ENCODE measurements at regions not wholly inside any gene's neighbourhood (a gene's known extent, or its start where the extent isn't known, plus 50 kb on each side); places are given as distances from the start of the nearest gene placed in this dataset.

GRCh38 chr2:67854798-67855197 lies 208.0 kb downstream of the C1D start:
- ATAC-seq (no peak), DNase-seq (ENCODE audit: low read depth, low spot score) (no peak), FAIRE-seq (no peak)
- no peaks in the 10 kb centered on the region for H3K9me3 ChIP-seq (replicated peaks; ENCODE audit: control insufficient read depth, insufficient read depth, low read length)
- in situ Hi-C loops (cut with MboI) = no loop called here
- no peak overlapping the region for H3K4me2 ChIP-seq (ENCODE audit: control insufficient read depth, insufficient read depth)
- H3K27me3 ChIP-seq (replicated peaks in 1 of 2; ENCODE audit: control insufficient read depth in 2 of 2, insufficient read depth in 2 of 2, low read length in 1 of 2) = no peaks in the 10 kb centered on the region; a peak in 1 of 4 replicates
- H4K20me1 ChIP-seq (ENCODE audit: control insufficient read depth, insufficient read depth) = no peaks in the 10 kb centered on the region
- H3K27ac ChIP-seq (ENCODE audit: control insufficient read depth, insufficient read depth) = no peak overlapping the region
- H2AFZ ChIP-seq (ENCODE audit: control insufficient read depth, low read depth, low read length) = no peak overlapping the region
- POLR2A ChIA-PET = no interaction called here
- intact Hi-C loops (cut with micrococcal nuclease; ENCODE audit: unreplicated experiment) = no loop called here
- H3K36me3 ChIP-seq (ENCODE audit: control insufficient read depth in 2 of 2, insufficient read depth in 2 of 2, low read length in 1 of 2) = no peaks in the 10 kb centered on the region
- CTCF ChIA-PET = interaction anchor here (1.0 kb wide), 1 partner anchor 12 kb away, joined by 3 read pairs; no protein-coding TSS in a partner anchor
- no peak overlapping the region for H3K9ac ChIP-seq (ENCODE audit: control insufficient read depth, insufficient read depth, low read length)
- WGBS (ENCODE audit: insufficient coverage, insufficient replicate concordance, low lambda C conversion rate, missing lambda C conversion rate) = 0% methylated on average over 1 of the region's 1 CpG
- SMC1A ChIA-PET (ENCODE audit: uncharacterized antibody, unreplicated experiment) = interaction anchor here (0.6 to 0.9 kb wide), 2 partner anchors 155 to 275 kb away, joined by 3 read pairs; no protein-coding TSS in a partner anchor
- BruUV-seq (replicated peaks) = no TSS peak
- H3K79me2 ChIP-seq (ENCODE audit: control insufficient read depth, insufficient read depth, low read length) = no peaks in the 10 kb centered on the region
- H3K4me1 ChIP-seq (ENCODE audit: control insufficient read depth, insufficient read depth, low read length) = no peaks in the 10 kb centered on the region
- H3K4me3 ChIP-seq = no peak overlapping the region
- RAD21 ChIA-PET (ENCODE audit: unreplicated experiment) = no interaction called here
- TF ChIP-seq ATF7 (IDR thresholded peaks at IDR 0.05; ENCODE audit: low read depth) = no peak
- peak in 1 of 3 experiments; percentile 25; a peak in 1 of 6 replicates for TF ChIP-seq CTCF (IDR thresholded peaks at IDR 0.05 in 2 of 3, conservative IDR thresholded peaks at IDR 0.05 in 1 of 3; ENCODE audit: control insufficient read depth in 2 of 3, extremely low read depth in 1 of 3, insufficient read depth in 1 of 3, low read depth in 3 of 3, low read length in 3 of 3)
- no peak for TF ChIP-seq NRF1 (conservative IDR thresholded peaks at IDR 0.05; ENCODE audit: low read depth, low read length)

DNA sequence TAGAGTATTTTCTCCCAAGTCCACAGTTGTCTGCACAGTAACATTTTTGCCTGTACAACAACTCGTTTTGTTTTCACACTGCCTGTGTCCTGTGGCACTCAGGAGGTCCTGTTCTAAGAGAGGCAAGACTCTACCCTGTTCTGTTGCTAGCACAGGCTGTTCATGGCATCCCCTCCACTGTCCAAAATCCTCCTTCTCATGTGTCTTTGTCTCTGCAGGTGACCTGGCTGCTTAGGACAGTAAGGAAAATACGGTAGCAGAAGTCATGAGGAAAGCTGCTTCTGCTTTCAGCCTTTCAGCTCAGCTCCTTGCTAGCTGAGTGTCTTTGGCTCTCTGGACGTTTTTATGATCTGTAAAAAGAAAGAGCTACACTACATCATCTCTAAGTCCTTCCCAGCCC lies 205.9 kb downstream of the C1D start:
- Histone ChIP-seq H3K36me3 (ENCODE audit: control insufficient read depth in 2 of 2, insufficient read depth in 2 of 2, low read length in 1 of 2) (no peaks in the 10 kb centered on the region), H4K20me1 (ENCODE audit: control insufficient read depth, insufficient read depth) (no peaks in the 10 kb centered on the region), H2AFZ (ENCODE audit: control insufficient read depth, low read depth, low read length) (no peak overlapping the region), H3K4me3 (no peak overlapping the region), H3K4me2 (ENCODE audit: control insufficient read depth, insufficient read depth) (no peak overlapping the region), H3K27me3 (replicated peaks in 1 of 2; ENCODE audit: control insufficient read depth in 2 of 2, insufficient read depth in 2 of 2, low read length in 1 of 2) (no peaks in the 10 kb centered on the region), H3K79me2 (ENCODE audit: control insufficient read depth, insufficient read depth, low read length) (no peaks in the 10 kb centered on the region), H3K4me1 (ENCODE audit: control insufficient read depth, insufficient read depth, low read length) (no peaks in the 10 kb centered on the region), H3K27ac (ENCODE audit: control insufficient read depth, insufficient read depth) (no peak overlapping the region), H3K9ac (ENCODE audit: control insufficient read depth, insufficient read depth, low read length) (no peak overlapping the region), H3K9me3 (replicated peaks; ENCODE audit: control insufficient read depth, insufficient read depth, low read length) (no peaks in the 10 kb centered on the region)
- BruUV-seq (replicated peaks) = no TSS peak
- POLR2A ChIA-PET = no interaction called here
- WGBS (ENCODE audit: insufficient coverage, insufficient replicate concordance, low lambda C conversion rate, missing lambda C conversion rate) = 0% methylated on average over 3 of the region's 3 CpGs
- intact Hi-C loops (cut with micrococcal nuclease; ENCODE audit: unreplicated experiment) (no loop called here), in situ Hi-C loops (cut with MboI) (no loop called here)
- ATAC-seq = no peak
- no peak for FAIRE-seq
- SMC1A ChIA-PET (ENCODE audit: uncharacterized antibody, unreplicated experiment) = no interaction called here
- CTCF ChIA-PET = no interaction called here
- no peak for DNase-seq (ENCODE audit: low read depth, low spot score)
- RAD21 ChIA-PET (ENCODE audit: unreplicated experiment) = no interaction called here
- TF ChIP-seq, protein P1, sequence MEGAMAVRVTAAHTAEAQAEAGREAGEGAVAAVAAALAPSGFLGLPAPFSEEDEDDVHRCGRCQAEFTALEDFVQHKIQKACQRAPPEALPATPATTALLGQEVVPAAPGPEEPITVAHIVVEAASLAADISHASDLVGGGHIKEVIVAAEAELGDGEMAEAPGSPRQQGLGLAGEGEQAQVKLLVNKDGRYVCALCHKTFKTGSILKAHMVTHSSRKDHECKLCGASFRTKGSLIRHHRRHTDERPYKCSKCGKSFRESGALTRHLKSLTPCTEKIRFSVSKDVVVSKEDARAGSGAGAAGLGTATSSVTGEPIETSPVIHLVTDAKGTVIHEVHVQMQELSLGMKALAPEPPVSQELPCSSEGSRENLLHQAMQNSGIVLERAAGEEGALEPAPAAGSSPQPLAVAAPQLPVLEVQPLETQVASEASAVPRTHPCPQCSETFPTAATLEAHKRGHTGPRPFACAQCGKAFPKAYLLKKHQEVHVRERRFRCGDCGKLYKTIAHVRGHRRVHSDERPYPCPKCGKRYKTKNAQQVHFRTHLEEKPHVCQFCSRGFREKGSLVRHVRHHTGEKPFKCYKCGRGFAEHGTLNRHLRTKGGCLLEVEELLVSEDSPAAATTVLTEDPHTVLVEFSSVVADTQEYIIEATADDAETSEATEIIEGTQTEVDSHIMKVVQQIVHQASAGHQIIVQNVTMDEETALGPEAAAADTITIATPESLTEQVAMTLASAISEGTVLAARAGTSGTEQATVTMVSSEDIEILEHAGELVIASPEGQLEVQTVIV (IDR thresholded peaks at IDR 0.05; ENCODE audit: borderline replicate concordance, partially characterized antibody) = no peak
- TF ChIP-seq REST (IDR thresholded peaks at IDR 0.05; ENCODE audit: low read depth, low read length) = no peak
- TF ChIP-seq NRF1 (conservative IDR thresholded peaks at IDR 0.05; ENCODE audit: low read depth, low read length) = no peak

All from GM12878 (cell line).